ENCODE measurements at regions not wholly inside any gene's neighbourhood (a gene's known extent, or its start where the extent isn't known, plus 50 kb on each side); places are given as distances from the start of the nearest gene placed in this dataset.
"Not testable (repeated sequence)": the region's sequence is repeated elsewhere in the genome, so short reads cannot be mapped to it uniquely, and the experiment has no call there.

- no peak overlapping the region for H3K4me3 ChIP-seq (ENCODE audit: low read depth, low read length)
- H2BK120ac ChIP-seq (ENCODE audit: insufficient read depth, low read length, poor library complexity), result no peak overlapping the region
These were observed 195.3 kb downstream of the OLFM1 start for GRCh38 chr9:135282808-135283207.

GRCh38 chr9:135283671-135284070 is 195.9 kb upstream of the PPP1R26 start:
- no peak overlapping the region for H4K91ac ChIP-seq (ENCODE audit: low read depth, low read length)
- no peak overlapping the region for H2BK12ac ChIP-seq (ENCODE audit: low read length)
- no peak overlapping the region for H3K4ac ChIP-seq (ENCODE audit: low read depth, low read length)
- H2AFZ ChIP-seq (ENCODE audit: insufficient read depth, low read length, poor library complexity), result no peak overlapping the region
- H3K4me3 ChIP-seq (ENCODE audit: low read depth, low read length), result no peak overlapping the region
- no peak overlapping the region for H3K14ac ChIP-seq (ENCODE audit: low read length)
- no peak overlapping the region for H2BK5ac ChIP-seq (ENCODE audit: low read depth, low read length, poor library complexity)
- no peaks in the 10 kb centered on the region for H3K79me2 ChIP-seq (ENCODE audit: control insufficient read depth, insufficient read depth, low read length, poor library complexity)
- H3K27me3 ChIP-seq (ENCODE audit: insufficient read depth, low read length), result no peaks in the 10 kb centered on the region
- H3K36me3 ChIP-seq (ENCODE audit: control insufficient read depth in 1 of 2, insufficient read depth in 2 of 2, low read length in 2 of 2), result no peaks in the 10 kb centered on the region
- H3K9me3 ChIP-seq (ENCODE audit: insufficient read depth, low read depth, low read length), result peaks cover 10% of the 10 kb centered on the region
- DNase-seq, result no peak
- WGBS (ENCODE audit: extremely low coverage, insufficient coverage, insufficient read length), result no CpG with 5 or more reads among the region's 15 CpGs
- H3K18ac ChIP-seq (ENCODE audit: low read length), result no peak overlapping the region
- H3K23ac ChIP-seq (ENCODE audit: low read length), result no peak overlapping the region
- H4K12ac ChIP-seq (ENCODE audit: low read depth, low read length), result no peak overlapping the region
- H3K9ac ChIP-seq (ENCODE audit: low read length), result no peak overlapping the region
- H3K79me1 ChIP-seq (ENCODE audit: low read length), result no peaks in the 10 kb centered on the region
- H2AK5ac ChIP-seq (ENCODE audit: low read length), result no peak overlapping the region
- H3K27ac ChIP-seq (ENCODE audit: low read depth, low read length), result no peak overlapping the region
- no peak overlapping the region for H2BK120ac ChIP-seq (ENCODE audit: insufficient read depth, low read length, poor library complexity)
- no peak overlapping the region for H4K8ac ChIP-seq (ENCODE audit: low read depth, low read length)
- no peaks in the 10 kb centered on the region for H3K4me1 ChIP-seq (ENCODE audit: control insufficient read depth in 1 of 2, insufficient read depth in 2 of 2, low read length in 2 of 2)
- H3K4me2 ChIP-seq (ENCODE audit: low read length), result no peak overlapping the region

More at GRCh38 chr9:135282808-135283207, 195.3 kb downstream of the OLFM1 start:
- peaks cover 10% of the 10 kb centered on the region for H3K9me3 ChIP-seq (ENCODE audit: insufficient read depth, low read depth, low read length)
- H3K9ac ChIP-seq (ENCODE audit: low read length), result no peak overlapping the region
- no peak overlapping the region for H2BK5ac ChIP-seq (ENCODE audit: low read depth, low read length, poor library complexity)
- H2BK12ac ChIP-seq (ENCODE audit: low read length), result no peak overlapping the region
- H3K18ac ChIP-seq (ENCODE audit: low read length), result no peak overlapping the region
- no peak overlapping the region for H3K4me2 ChIP-seq (ENCODE audit: low read length)
- H3K14ac ChIP-seq (ENCODE audit: low read length), result no peak overlapping the region
- H3K27me3 ChIP-seq (ENCODE audit: insufficient read depth, low read length), result no peaks in the 10 kb centered on the region
- H3K27ac ChIP-seq (ENCODE audit: low read depth, low read length), result no peak overlapping the region
- H3K4me1 ChIP-seq (ENCODE audit: control insufficient read depth in 1 of 2, insufficient read depth in 2 of 2, low read length in 2 of 2), result no peaks in the 10 kb centered on the region
- no peak overlapping the region for H3K4ac ChIP-seq (ENCODE audit: low read depth, low read length)
- H4K12ac ChIP-seq (ENCODE audit: low read depth, low read length), result no peak overlapping the region
- no peak overlapping the region for H4K8ac ChIP-seq (ENCODE audit: low read depth, low read length)
- no peak overlapping the region for H2AFZ ChIP-seq (ENCODE audit: insufficient read depth, low read length, poor library complexity)
- no peak for DNase-seq
- H4K91ac ChIP-seq (ENCODE audit: low read depth, low read length), result no peak overlapping the region
- no peaks in the 10 kb centered on the region for H3K79me2 ChIP-seq (ENCODE audit: control insufficient read depth, insufficient read depth, low read length, poor library complexity)
- no CpG with 5 or more reads among the region's 4 CpGs for WGBS (ENCODE audit: extremely low coverage, insufficient coverage, insufficient read length)
- no peaks in the 10 kb centered on the region for H3K36me3 ChIP-seq (ENCODE audit: control insufficient read depth in 1 of 2, insufficient read depth in 2 of 2, low read length in 2 of 2)
- no peak overlapping the region for H2AK5ac ChIP-seq (ENCODE audit: low read length)
- no peak overlapping the region for H3K23ac ChIP-seq (ENCODE audit: low read length)
- no peaks in the 10 kb centered on the region for H3K79me1 ChIP-seq (ENCODE audit: low read length)

- Histone ChIP-seq H3K27me3 (ENCODE audit: insufficient read depth, low read length) (no peaks in the 10 kb centered on the region), H3K9me3 (ENCODE audit: insufficient read depth, low read depth, low read length) (peaks cover 10% of the 10 kb centered on the region), H3K18ac (ENCODE audit: low read length) (no peak overlapping the region), H4K91ac (ENCODE audit: low read depth, low read length) (no peak overlapping the region), H3K79me2 (ENCODE audit: control insufficient read depth, insufficient read depth, low read length, poor library complexity) (no peaks in the 10 kb centered on the region), H2BK5ac (ENCODE audit: low read depth, low read length, poor library complexity) (no peak overlapping the region), H4K8ac (ENCODE audit: low read depth, low read length) (no peak overlapping the region), H3K4me3 (ENCODE audit: low read depth, low read length) (no peak overlapping the region), H2AFZ (ENCODE audit: insufficient read depth, low read length, poor library complexity) (no peak overlapping the region), H3K4me1 (ENCODE audit: control insufficient read depth in 1 of 2, insufficient read depth in 2 of 2, low read length in 2 of 2) (no peaks in the 10 kb centered on the region), H2AK5ac (ENCODE audit: low read length) (no peak overlapping the region), H3K79me1 (ENCODE audit: low read length) (no peaks in the 10 kb centered on the region), H3K4me2 (ENCODE audit: low read length) (no peak overlapping the region), H3K14ac (ENCODE audit: low read length) (no peak overlapping the region), H3K36me3 (ENCODE audit: control insufficient read depth in 1 of 2, insufficient read depth in 2 of 2, low read length in 2 of 2) (no peaks in the 10 kb centered on the region), H3K27ac (ENCODE audit: low read depth, low read length) (no peak overlapping the region), H4K12ac (ENCODE audit: low read depth, low read length) (no peak overlapping the region), H3K9ac (ENCODE audit: low read length) (no peak overlapping the region), H3K4ac (ENCODE audit: low read depth, low read length) (no peak overlapping the region), H3K23ac (ENCODE audit: low read length) (no peak overlapping the region), H2BK120ac (ENCODE audit: insufficient read depth, low read length, poor library complexity) (no peak overlapping the region), H2BK12ac (ENCODE audit: low read length) (no peak overlapping the region)
- WGBS (ENCODE audit: extremely low coverage, insufficient coverage, insufficient read length), result no CpG with 5 or more reads among the region's 13 CpGs
- no peak for DNase-seq
These were observed 195.0 kb upstream of the PPP1R26 start for GRCh38 chr9:135284386-135285134.

- H2BK120ac ChIP-seq (ENCODE audit: insufficient read depth, low read length, poor library complexity); H4K8ac ChIP-seq (ENCODE audit: low read depth, low read length); H3K27ac ChIP-seq (ENCODE audit: low read depth, low read length); H2AFZ ChIP-seq (ENCODE audit: insufficient read depth, low read length, poor library complexity); H3K36me3 ChIP-seq (ENCODE audit: control insufficient read depth in 1 of 2, insufficient read depth in 2 of 2, low read length in 2 of 2); H2BK12ac ChIP-seq (ENCODE audit: low read length); H4K12ac ChIP-seq (ENCODE audit: low read depth, low read length); H3K9ac ChIP-seq (ENCODE audit: low read length); H3K9me3 ChIP-seq (ENCODE audit: insufficient read depth, low read depth, low read length); H3K23ac ChIP-seq (ENCODE audit: low read length); H3K14ac ChIP-seq (ENCODE audit: low read length); DNase-seq; H3K18ac ChIP-seq (ENCODE audit: low read length); H2AK5ac ChIP-seq (ENCODE audit: low read length); H3K4me1 ChIP-seq (ENCODE audit: control insufficient read depth in 1 of 2, insufficient read depth in 2 of 2, low read length in 2 of 2); H3K79me2 ChIP-seq (ENCODE audit: control insufficient read depth, insufficient read depth, low read length, poor library complexity); H3K79me1 ChIP-seq (ENCODE audit: low read length); H4K91ac ChIP-seq (ENCODE audit: low read depth, low read length); H3K27me3 ChIP-seq (ENCODE audit: insufficient read depth, low read length); H3K4me2 ChIP-seq (ENCODE audit: low read length); H3K4ac ChIP-seq (ENCODE audit: low read depth, low read length); H2BK5ac ChIP-seq (ENCODE audit: low read depth, low read length, poor library complexity): not testable (repeated sequence)
- WGBS (ENCODE audit: extremely low coverage, insufficient coverage, insufficient read length), result no CpG with 5 or more reads among the region's 33 CpGs
- peak overlapping the region; percentile 61 for H3K4me3 ChIP-seq (ENCODE audit: low read depth, low read length)
These were observed 193.2 kb upstream of the PPP1R26 start for GRCh38 chr9:135286187-135286925.

Measured in trophoblast cell (in vitro differentiated cells and primary cell).